CD4-positive, alpha-beta T cell treated with Interleukin-10 for 1 hour (primary cell): ENCODE measurements at regions not wholly inside any gene's neighbourhood (a gene's known extent, or its start where the extent isn't known, plus 50 kb on each side); places are given as distances from the start of the nearest gene placed in this dataset.

Experiments
- DNase-seq: peaks from one replicate; pipeline ENCODE4 v3.0.0-alpha.2; 2020

GRCh38 chr1:168970926-168971659, 135.4 kb upstream of the ATP1B1 start:
- no peak for DNase-seq

GRCh38 chr1:168972225-168972624, 134.3 kb upstream of the ATP1B1 start:
- DNase-seq = no peak

DNA sequence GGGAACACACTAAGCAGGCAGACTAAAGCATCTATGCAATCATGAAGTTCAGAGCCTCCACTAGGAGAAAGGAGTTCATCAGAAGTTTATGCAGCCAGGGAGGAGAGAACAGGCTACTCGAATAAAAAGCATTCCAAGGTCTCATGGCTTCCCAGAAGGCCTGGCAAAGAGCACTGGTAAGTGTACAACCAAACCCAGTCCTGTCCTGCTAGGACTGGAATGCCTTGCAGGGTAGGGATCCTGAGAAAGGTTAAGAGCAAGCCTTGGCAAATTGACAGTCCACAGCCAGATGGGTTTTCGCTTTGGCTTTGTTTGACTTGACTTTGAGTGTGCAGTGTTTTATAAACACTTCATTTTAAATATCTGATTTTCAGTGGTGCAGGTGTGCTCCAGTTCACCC, 133.6 kb upstream of the ATP1B1 start:
- DNase-seq = no peak

DNA sequence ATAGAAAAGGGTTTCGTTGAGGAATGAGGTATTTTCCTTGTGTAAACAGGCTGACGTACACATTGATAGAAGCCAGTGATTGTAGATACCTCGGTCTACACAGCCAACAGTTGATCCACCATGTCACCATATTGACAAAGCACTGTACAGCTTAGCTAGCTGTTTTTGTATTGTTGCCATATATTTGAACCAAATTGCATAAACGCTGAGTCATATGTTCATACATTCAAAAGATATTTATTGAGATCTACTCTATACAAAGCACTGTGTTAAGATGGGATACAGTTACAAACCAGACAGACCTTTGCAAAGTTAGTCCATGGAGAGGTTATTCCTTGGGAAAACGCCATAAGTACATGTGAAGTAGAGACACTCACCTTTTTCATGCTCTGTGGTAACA, 132.4 kb upstream of the ATP1B1 start:
- DNase-seq = no peak

- no peak for DNase-seq
These were observed 131.9 kb upstream of the ATP1B1 start for GRCh38 chr1:168974611-168975010.

DNA sequence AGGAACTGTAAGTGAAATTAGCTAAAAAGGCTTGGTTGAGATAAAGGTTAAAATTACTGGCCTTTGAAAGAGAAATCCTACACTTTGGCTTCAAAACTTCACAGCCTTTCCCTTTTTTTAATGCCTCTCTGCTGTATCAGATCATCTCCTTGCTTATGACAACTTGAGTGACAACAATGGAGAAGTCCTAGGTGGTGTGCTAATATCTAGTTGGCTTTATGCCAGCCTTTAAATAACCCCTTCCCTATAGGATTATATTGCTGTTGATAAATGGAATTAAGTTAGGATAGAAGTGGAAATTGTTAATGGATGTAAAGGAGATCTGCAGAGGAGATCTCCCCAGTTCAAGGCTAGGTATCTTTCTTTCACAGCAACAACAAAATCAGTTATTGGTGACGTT, 130.2 kb upstream of the ATP1B1 start:
- DNase-seq = no peak

GRCh38 chr1:168977618-168978017, 128.9 kb upstream of the ATP1B1 start:
- DNase-seq = no peak

DNA sequence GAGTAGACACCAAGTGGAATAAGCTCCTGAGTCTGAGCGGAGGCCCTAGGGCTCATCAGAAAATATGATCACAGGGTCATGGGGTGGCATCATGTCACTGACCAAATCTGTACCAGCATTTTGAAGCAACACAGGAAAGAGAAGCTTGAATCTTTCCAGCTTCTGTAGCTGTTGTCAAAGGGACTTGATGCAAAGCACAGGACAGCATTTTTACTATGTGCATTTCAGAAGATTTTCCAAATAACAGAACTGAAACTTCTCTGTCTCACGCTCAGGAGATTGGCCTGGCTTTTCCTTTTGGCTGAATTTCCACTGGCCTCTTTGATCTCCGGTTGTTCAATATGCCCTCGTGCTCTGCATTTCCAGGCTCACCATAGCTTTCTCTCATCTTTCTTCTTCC, 127.2 kb upstream of the ATP1B1 start:
- no peak for DNase-seq

DNA sequence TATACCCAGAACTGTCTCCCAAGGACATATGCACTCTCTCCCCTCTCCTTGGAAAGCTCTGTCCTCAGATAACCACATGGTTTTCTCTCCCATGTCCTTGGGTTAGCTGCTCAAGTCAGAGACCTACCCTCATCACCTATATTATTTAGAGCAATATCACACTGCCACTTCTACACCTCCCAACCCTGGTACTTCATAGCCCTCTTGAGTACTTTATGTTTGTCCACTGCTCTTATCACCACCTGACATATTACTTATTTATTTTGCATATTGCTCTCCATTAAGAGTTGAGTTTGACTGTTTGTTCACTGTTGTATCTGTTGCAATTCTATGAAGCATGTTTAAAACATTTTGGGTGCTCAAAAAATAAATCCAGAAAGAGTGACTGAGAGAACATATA, 126.3 kb upstream of the ATP1B1 start:
- DNase-seq = no peak

- DNase-seq = no peak
These were observed 125.8 kb upstream of the ATP1B1 start for GRCh38 chr1:168980656-168981055.

GRCh38 chr1:168982778-168983177, 123.7 kb upstream of the ATP1B1 start:
- no peak for DNase-seq

GRCh38 chr1:168987330-168987729, 119.2 kb upstream of the ATP1B1 start:
- DNase-seq = no peak

- no peak for DNase-seq
These were observed 118.6 kb upstream of the ATP1B1 start for GRCh38 chr1:168987923-168988322.

DNA sequence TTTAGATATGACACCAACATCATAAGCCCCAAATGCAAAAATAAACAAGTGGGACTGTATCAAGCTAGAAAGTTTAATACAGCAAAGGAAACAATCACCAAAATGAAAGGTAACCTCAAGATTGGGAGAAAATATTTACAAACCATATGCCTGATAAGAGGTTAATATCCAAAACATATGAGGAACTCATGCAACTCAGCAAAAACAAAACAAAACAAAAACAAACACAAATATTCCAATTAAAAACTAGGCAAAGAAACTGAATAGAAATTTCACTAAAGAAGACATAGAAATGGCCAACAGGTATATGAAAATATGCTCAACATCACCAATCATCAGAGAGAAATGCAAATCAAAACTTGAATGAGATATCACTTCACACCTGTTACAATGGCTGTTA, 116.5 kb upstream of the ATP1B1 start:
- DNase-seq = no peak

- no peak for DNase-seq
These were observed 114.6 kb upstream of the ATP1B1 start for GRCh38 chr1:168991667-168992475.

GRCh38 chr1:169001353-169001752, 105.1 kb upstream of the ATP1B1 start:
- no peak for DNase-seq

DNA sequence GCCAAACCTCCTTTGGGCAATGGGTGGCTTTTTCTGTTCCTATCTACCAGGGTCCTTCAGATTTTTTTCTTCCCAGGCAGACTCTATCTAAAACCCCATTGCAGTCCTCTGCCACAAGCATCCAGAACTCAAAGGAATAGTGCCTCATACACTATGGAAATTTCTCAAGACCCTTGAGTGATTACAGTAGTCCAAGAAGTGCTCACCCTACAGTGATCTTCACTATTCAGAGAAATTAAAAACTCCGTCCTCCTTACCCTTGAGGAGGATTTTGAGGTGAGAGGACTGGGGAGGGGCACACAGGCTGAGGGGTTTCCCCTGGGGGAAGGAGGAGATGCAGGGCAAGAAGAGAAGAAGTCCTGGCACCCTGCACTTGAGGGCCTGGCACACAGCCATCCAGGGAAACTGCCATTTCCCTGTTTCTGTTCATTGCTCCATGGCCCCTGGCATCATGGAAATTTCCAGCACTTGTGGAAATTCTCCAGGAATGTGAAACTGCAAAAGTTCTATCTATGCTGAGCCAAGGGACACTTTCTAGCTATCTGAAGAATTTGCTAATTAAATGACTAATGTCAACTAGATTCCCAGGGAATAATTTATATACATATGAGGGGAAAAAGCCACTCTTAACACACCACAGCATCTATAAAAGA, 102.5 kb upstream of the ATP1B1 start:
- no peak for DNase-seq

GRCh38 chr1:169005776-169006175, 100.7 kb upstream of the ATP1B1 start:
- DNase-seq = no peak

DNA sequence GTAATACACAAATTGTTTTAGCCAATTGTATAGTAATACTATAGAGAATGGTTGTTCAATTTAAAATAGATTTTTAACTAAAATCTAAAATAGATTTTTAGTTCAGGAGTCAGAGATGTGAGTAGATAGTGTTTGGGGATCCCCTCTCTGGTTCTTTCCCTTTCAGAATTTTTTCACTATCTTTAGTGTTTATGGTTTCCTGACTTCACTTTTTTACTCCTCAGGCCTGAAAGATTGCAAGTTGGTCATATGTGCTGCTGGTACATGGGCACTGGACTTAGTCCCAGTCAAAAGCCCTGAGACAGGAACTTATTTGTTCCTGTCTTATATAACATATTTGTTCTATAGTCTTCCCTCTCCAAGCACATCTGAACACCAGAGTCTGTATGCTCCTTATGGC, 96.8 kb upstream of the ATP1B1 start:
- DNase-seq = no peak

- DNase-seq = no peak
These were observed 94.1 kb upstream of the ATP1B1 start for GRCh38 chr1:169012416-169012815.

DNA sequence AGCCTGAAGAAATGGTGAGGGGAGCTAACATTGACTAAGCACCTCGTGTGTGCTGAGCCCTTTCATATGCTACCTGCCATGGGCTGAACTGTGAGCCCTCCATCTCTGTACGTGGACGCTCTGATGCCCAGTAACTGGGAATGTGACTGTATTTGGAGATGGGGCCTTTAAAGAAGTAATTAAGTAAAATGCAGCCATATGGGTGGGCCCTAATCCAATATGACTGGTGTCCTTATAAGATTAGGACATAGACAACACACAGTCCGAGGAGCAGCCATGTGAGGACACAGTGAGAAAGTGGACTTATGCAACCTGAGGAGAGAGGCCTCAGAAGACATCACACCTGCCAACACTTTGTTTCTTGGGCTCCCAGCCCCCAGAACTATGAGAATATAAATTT, 92.7 kb upstream of the ATP1B1 start:
- no peak for DNase-seq

GRCh38 chr1:169015464-169015863, 91.0 kb upstream of the ATP1B1 start:
- no peak for DNase-seq

DNA sequence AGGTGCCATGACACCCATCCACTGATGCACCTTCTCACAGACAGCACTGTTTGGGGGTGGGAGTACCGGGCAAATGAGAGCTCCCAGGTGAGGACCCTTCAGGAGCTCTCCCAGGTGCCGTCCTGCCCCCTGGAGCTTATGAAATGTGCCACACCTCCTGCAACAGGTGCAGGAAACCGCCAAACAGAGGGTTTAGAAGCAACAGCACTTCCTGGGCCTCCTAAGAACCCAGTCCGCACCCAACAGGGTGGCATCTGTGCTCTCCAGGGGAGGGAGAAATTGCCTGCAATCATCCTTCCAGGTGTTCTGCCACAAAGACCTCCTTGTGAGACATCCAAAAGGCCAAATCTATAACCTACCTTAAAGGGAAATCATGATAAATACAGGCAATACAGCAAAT, 87.7 kb upstream of the ATP1B1 start:
- DNase-seq = no peak

- DNase-seq = no peak
These were observed 87.0 kb upstream of the ATP1B1 start for GRCh38 chr1:169019419-169020058.
